Body of pancreas (tissue), 4 donors: ENCODE measurements at regions not wholly inside any gene's neighbourhood (a gene's known extent, or its start where the extent isn't known, plus 50 kb on each side); places are given as distances from the start of the nearest gene placed in this dataset.

Source experiments
- ATAC-seq: fragments of 150-250 bp; one replicate; pipeline ENCODE4 v1.9.1; 2016
- DNase-seq, 4 donors: peaks; one replicate each; pipeline ENCODE4 v3.0.0-alpha.2; 2019
- H3K27ac ChIP-seq, 4 donors: fragments of 200-600 bp; sonication (generic); 1 replicate in 3 of 4; 2 replicates in 1 of 4; pipeline versions ENCODE4 v1.5.1 to v1.6.1; 2016 to 2019; ENCODE audit warnings: mild to moderate bottlenecking in 1 of 4, mixed read lengths in 1 of 4, moderate library complexity in 1 of 4
- H3K27me3 ChIP-seq, 2 donors: fragments of 200-600 bp; sonication (generic); one replicate each; pipeline ENCODE4 v1.6.0; 2016; ENCODE audit warnings: mild to moderate bottlenecking in 1 of 2
- H3K36me3 ChIP-seq, 2 donors: fragments of 200-600 bp; sonication (generic); replicated peaks in 1 of 2; 2 replicates each; pipeline ENCODE4 v1.5.1; 2016; ENCODE audit warnings: low read depth in 2 of 2; ENCODE audit not compliant: insufficient read depth in 1 of 2
- H3K4me1 ChIP-seq: fragments of 200-600 bp; sonication (generic); one replicate; pipeline ENCODE4 v1.6.0; 2016
- H3K4me3 ChIP-seq, 2 donors: fragments of 200-600 bp; sonication (generic); 1 replicate in 1 of 2; 2 replicates in 1 of 2; pipeline ENCODE4 v1.5.1; 2016 to 2019
- H3K9me3 ChIP-seq, 3 donors: fragments of 200-600 bp; sonication (generic); 1 replicate in 2 of 3; 2 replicates in 1 of 3; pipeline ENCODE4 v1.5.1; 2016
- POLR2A ChIP-seq, 3 donors: fragments of 450-650 bp; IDR thresholded peaks; one replicate each; pipeline ENCODE4 v1.6.1; 2016; ENCODE audit warnings: antibody characterized with exemption in 3 of 3, mild to moderate bottlenecking in 2 of 3
- WGBS, 2 donors: methylation state at CpG; one replicate each; pipeline ENCODE4 v1.1.5; 2017; 5-methylcytosine and 5-hydroxymethylcytosine counted together
- intact Hi-C: fragments of 100-400 bp; cut with DNase I; formaldehyde crosslinking; loops from one replicate; pipeline ENCODE4 v1.15.1; 2023
- TF ChIP-seq, protein P1 (sequence below), 7 experiments: fragments of 450-650 bp in 4 of 7; fragments of 200-600 bp in 3 of 7; sonication (generic) in 3 of 7; IDR thresholded peaks; one replicate each; pipeline ENCODE4 v1.5.1; 2016 to 2019; ENCODE audit warnings: antibody characterized with exemption in 7 of 7

DNA sequence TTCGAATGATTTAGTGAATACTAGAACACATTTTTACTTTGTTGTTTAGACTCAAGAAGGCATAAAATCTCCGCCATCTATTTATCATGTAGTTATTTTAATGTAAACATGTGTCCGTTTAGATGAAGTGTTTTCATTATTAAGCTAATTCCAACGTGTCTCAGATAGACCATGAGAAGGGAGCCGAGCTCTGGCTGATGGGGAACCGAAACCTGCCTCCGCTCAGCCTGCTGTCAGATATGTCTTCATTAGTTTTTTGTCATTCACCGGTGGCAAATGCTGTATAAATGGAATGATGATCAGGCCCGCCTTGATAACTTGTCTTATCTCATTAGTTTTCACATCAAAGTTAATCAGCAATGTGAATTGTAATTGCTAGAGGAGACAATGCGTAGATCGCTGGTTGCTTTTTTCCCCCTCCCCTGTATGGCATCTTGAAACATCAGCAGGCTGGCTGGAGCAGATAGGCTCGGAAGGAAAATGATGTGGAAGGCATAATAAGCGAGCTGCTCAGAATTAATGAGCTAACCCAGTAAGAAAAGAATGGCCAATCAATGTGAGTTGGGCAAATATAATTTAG is 136.4 kb downstream of the LINC00237 start:
- intact Hi-C loops, result no loop called here
- no peak for DNase-seq
- no peak for ATAC-seq
- peaks cover 8% of the 10 kb centered on the region for H3K4me1 ChIP-seq
- no peak for TF ChIP-seq POLR2A (IDR thresholded peaks at IDR 0.05)
- H3K27ac ChIP-seq, result no peak overlapping the region
- H3K4me3 ChIP-seq, result no peak overlapping the region
- H3K9me3 ChIP-seq, result no peaks in the 10 kb centered on the region
- 58 to 61% methylated on average over 13 of the region's 13 CpGs for WGBS, 2 donors
- no peaks in the 10 kb centered on the region for H3K36me3 ChIP-seq
- no peaks in the 10 kb centered on the region for H3K27me3 ChIP-seq

DNA sequence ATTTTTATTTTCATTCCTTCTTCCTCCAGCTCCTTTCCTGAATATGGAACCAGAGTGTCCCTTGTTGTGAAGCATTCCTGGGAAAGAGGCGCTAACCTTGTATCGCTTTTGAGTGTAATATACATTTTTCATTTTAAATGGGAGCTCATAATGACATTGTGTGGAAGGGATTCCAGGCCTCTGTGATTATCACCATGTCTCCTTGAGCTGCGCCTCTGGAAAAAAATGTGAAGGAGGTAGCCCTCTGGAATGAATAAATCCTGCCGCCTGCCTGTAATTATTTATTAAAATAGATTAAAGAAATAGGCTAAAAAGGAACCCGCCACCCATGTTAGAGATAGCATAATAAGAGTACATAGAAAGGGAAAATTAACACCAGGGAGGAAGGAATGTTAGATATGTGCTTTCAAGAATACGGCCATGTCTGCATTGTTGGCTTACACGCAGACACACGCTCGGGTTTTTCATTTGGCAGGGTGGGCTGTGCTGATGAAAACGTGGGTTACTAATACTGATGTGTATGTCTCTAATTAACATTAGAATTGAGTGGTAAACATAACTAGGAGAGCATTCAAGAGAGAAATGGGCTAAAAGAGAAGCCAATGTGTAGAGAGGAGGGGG is 138.5 kb downstream of the LINC00237 start:
- ATAC-seq (no peak), DNase-seq (no peak)
- Histone ChIP-seq H3K27ac (no peak overlapping the region), H3K9me3 (no peaks in the 10 kb centered on the region), H3K4me3 (no peak overlapping the region), H3K36me3 (no peaks in the 10 kb centered on the region), H3K27me3 (no peaks in the 10 kb centered on the region), H3K4me1 (peaks cover 8% of the 10 kb centered on the region)
- intact Hi-C loops, result no loop called here
- TF ChIP-seq, protein P1, sequence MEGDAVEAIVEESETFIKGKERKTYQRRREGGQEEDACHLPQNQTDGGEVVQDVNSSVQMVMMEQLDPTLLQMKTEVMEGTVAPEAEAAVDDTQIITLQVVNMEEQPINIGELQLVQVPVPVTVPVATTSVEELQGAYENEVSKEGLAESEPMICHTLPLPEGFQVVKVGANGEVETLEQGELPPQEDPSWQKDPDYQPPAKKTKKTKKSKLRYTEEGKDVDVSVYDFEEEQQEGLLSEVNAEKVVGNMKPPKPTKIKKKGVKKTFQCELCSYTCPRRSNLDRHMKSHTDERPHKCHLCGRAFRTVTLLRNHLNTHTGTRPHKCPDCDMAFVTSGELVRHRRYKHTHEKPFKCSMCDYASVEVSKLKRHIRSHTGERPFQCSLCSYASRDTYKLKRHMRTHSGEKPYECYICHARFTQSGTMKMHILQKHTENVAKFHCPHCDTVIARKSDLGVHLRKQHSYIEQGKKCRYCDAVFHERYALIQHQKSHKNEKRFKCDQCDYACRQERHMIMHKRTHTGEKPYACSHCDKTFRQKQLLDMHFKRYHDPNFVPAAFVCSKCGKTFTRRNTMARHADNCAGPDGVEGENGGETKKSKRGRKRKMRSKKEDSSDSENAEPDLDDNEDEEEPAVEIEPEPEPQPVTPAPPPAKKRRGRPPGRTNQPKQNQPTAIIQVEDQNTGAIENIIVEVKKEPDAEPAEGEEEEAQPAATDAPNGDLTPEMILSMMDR (IDR thresholded peaks at IDR 0.05), result no peak
- TF ChIP-seq POLR2A (IDR thresholded peaks at IDR 0.05), result no peak
- WGBS, 2 donors, result 69 to 71% methylated on average over 10 of the region's 10 CpGs

- ATAC-seq (no peak), DNase-seq (no peak)
- TF ChIP-seq, protein P1 (IDR thresholded peaks at IDR 0.05), result no peak
- TF ChIP-seq POLR2A (IDR thresholded peaks at IDR 0.05), result no peak
- Histone ChIP-seq H3K9me3 (no peaks in the 10 kb centered on the region), H3K4me3 (no peak overlapping the region), H3K27ac (no peak overlapping the region), H3K4me1 (no peaks in the 10 kb centered on the region), H3K27me3 (no peaks in the 10 kb centered on the region), H3K36me3 (no peaks in the 10 kb centered on the region)
- 64 to 74% methylated on average over 8 of the region's 8 CpGs for WGBS, 2 donors
- intact Hi-C loops, result no loop called here
Observed at GRCh38 chr20:20966171-20966570, 140.0 kb downstream of the LINC00237 start.

DNA sequence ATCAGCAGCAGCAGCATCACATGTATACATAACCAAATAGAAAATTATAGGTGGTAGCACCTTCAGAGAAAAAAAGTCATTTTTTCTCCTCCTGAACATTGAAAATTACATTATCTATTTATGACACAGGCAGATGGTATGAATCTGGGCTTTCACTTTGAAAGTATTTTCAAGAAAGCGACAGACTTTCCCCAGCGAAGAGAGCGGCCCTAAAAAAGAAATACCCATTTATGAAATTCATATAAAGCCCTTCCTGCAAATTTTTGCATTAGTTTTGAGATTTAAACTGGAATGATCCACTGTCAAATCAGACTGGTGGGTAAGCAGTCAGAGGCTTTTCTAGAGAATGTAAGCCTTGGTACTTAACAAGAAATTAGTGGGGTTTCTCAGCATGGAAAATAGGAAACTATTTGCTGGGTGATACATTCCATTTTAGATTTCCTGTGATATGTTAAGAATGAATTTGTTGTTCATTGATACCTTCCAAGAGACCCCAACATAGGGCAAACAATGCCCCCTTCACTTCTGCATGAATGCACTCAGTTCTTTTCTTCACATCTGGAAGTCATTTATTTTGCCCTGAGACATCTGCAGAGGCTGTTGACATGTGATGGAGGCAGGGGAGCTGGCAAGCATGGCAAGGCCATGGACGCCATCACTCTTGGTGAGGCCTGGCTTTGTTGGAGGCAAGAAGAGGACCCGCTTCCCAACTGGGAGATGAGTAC is 147.0 kb downstream of the LINC00237 start:
- ATAC-seq (no peak), DNase-seq (no peak)
- intact Hi-C loops, result no loop called here
- H3K27me3 ChIP-seq, result no peaks in the 10 kb centered on the region
- H3K9me3 ChIP-seq, result no peaks in the 10 kb centered on the region
- no peak overlapping the region for H3K4me3 ChIP-seq
- no peaks in the 10 kb centered on the region for H3K36me3 ChIP-seq
- no peak overlapping the region for H3K27ac ChIP-seq
- WGBS, 2 donors, result 87 to 91% methylated on average over 5 of the region's 5 CpGs
- no peaks in the 10 kb centered on the region for H3K4me1 ChIP-seq
- no peak for TF ChIP-seq POLR2A (IDR thresholded peaks at IDR 0.05)

DNA sequence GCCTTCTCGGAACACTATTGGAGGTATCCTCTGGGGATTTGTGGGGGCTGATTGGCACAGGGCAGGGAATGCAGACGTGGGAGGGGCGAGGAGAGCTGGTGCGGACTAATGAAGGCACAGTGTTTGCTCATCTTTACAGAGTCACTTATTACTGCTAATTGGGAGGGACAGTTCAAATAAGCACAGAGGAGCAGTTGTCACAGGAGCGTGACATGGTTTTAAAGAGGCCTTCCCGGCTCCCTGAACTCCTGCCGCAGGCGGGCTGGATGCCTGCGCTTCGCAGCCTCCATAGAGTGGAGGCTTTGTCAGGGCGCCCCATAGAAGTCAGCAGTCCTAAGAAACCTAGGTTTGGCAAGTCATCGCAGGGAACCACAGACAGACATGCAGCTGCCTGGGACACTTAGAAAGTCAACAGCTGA is 149.6 kb downstream of the LINC00237 start:
- DNase-seq (no peak), ATAC-seq (no peak)
- no peak for TF ChIP-seq POLR2A (IDR thresholded peaks at IDR 0.05)
- TF ChIP-seq, protein P1 (IDR thresholded peaks at IDR 0.05), result no peak
- H3K27ac ChIP-seq, result no peak overlapping the region
- no peaks in the 10 kb centered on the region for H3K36me3 ChIP-seq
- H3K4me1 ChIP-seq, result no peaks in the 10 kb centered on the region
- no peaks in the 10 kb centered on the region for H3K9me3 ChIP-seq
- H3K4me3 ChIP-seq, result no peak overlapping the region
- WGBS, 2 donors, result 40 to 53% methylated on average over 11 to 12 of the region's 12 CpGs
- H3K27me3 ChIP-seq, result no peaks in the 10 kb centered on the region
- intact Hi-C loops, result no loop called here
